ENCODE measurements at regions not wholly inside any gene's neighbourhood (a gene's known extent, or its start where the extent isn't known, plus 50 kb on each side); places are given as distances from the start of the nearest gene placed in this dataset.

- TF ChIP-seq CTCF (IDR thresholded peaks at IDR 0.05), result no peak
- peaks cover 2% of the 10 kb centered on the region for H3K4me1 ChIP-seq (ENCODE audit: low read depth)
- no peak for ATAC-seq
- no peaks in the 10 kb centered on the region for H3K36me3 ChIP-seq (ENCODE audit: low read depth)
- intact Hi-C loops (cut with DNase I, micrococcal nuclease), result no loop called here
- H3K4me3 ChIP-seq, result no peak overlapping the region
- H3K9me3 ChIP-seq, result no peaks in the 10 kb centered on the region
- no peak for DNase-seq
Measured at GRCh38 chr6:158920311-158920905, 79.6 kb downstream of the RSPH3 start.

- TF ChIP-seq CTCF (IDR thresholded peaks at IDR 0.05), result no peak
- no peaks in the 10 kb centered on the region for H3K36me3 ChIP-seq (ENCODE audit: low read depth)
- ATAC-seq, result no peak
- no peaks in the 10 kb centered on the region for H3K9me3 ChIP-seq
- H3K4me3 ChIP-seq, result no peak overlapping the region
- peaks cover 2% of the 10 kb centered on the region for H3K4me1 ChIP-seq (ENCODE audit: low read depth)
- no peak for DNase-seq
- intact Hi-C loops (cut with DNase I, micrococcal nuclease), result no loop called here
Measured at GRCh38 chr6:158919865-158920264, 80.1 kb downstream of the RSPH3 start.

GRCh38 chr6:158916617-158917016 is 83.4 kb downstream of the RSPH3 start:
- Histone ChIP-seq H3K4me1 (ENCODE audit: low read depth) (peaks cover 2% of the 10 kb centered on the region), H3K36me3 (ENCODE audit: low read depth) (no peaks in the 10 kb centered on the region), H3K9me3 (no peaks in the 10 kb centered on the region), H3K4me3 (no peak overlapping the region)
- TF ChIP-seq CTCF (IDR thresholded peaks at IDR 0.05), result no peak
- DNase-seq (no peak), ATAC-seq (no peak)
- intact Hi-C loops (cut with DNase I, micrococcal nuclease), result no loop called here

- intact Hi-C loops (cut with DNase I, micrococcal nuclease), result no loop called here
- ATAC-seq, result no peak
- Histone ChIP-seq H3K36me3 (ENCODE audit: low read depth) (no peaks in the 10 kb centered on the region), H3K9me3 (no peaks in the 10 kb centered on the region), H3K4me3 (no peak overlapping the region), H3K4me1 (ENCODE audit: low read depth) (peaks cover 2% of the 10 kb centered on the region)
- no peak for DNase-seq
- no peak for TF ChIP-seq CTCF (IDR thresholded peaks at IDR 0.05)
Measured at GRCh38 chr6:158914923-158915322, 85.1 kb downstream of the RSPH3 start.

- no peak overlapping the region for H3K4me3 ChIP-seq
- ATAC-seq, result no peak
- intact Hi-C loops (cut with DNase I, micrococcal nuclease), result no loop called here
- no peaks in the 10 kb centered on the region for H3K9me3 ChIP-seq
- peaks cover 2% of the 10 kb centered on the region for H3K4me1 ChIP-seq (ENCODE audit: low read depth)
- DNase-seq, result no peak
- no peak for TF ChIP-seq CTCF (IDR thresholded peaks at IDR 0.05)
- no peaks in the 10 kb centered on the region for H3K36me3 ChIP-seq (ENCODE audit: low read depth)
Measured at GRCh38 chr6:158913580-158913979, 86.4 kb downstream of the RSPH3 start.

- intact Hi-C loops (cut with DNase I, micrococcal nuclease), result no loop called here
- TF ChIP-seq CTCF (IDR thresholded peaks at IDR 0.05), result no peak
- H3K4me3 ChIP-seq, result no peak overlapping the region
- H3K36me3 ChIP-seq (ENCODE audit: low read depth), result no peaks in the 10 kb centered on the region
- H3K9me3 ChIP-seq, result no peaks in the 10 kb centered on the region
- peaks cover 2% of the 10 kb centered on the region for H3K4me1 ChIP-seq (ENCODE audit: low read depth)
- no peak for DNase-seq
- ATAC-seq, result peak; percentile 26
Measured at GRCh38 chr6:158912655-158913054, 87.3 kb downstream of the RSPH3 start.

Measured in mucosa of descending colon (tissue), 3 donors.